Testis (tissue), 2 donors: ENCODE measurements at regions not wholly inside any gene's neighbourhood (a gene's known extent, or its start where the extent isn't known, plus 50 kb on each side); places are given as distances from the start of the nearest gene placed in this dataset.
"Not testable (repeated sequence)": the region's sequence is repeated elsewhere in the genome, so short reads cannot be mapped to it uniquely, and the experiment has no call there.

Experiments used
- DNase-seq: peaks from one replicate; pipeline ENCODE4 v3.0.0-alpha.2; 2019
- H3K27ac ChIP-seq, 2 donors: fragments of 200-600 bp; sonication (generic); one replicate each; pipeline ENCODE4 v1.5.1; 2019
- H3K27me3 ChIP-seq: fragments of 200-600 bp; sonication (generic); one replicate; pipeline ENCODE4 v1.5.1; 2019
- H3K36me3 ChIP-seq: fragments of 200-600 bp; sonication (generic); one replicate; pipeline ENCODE4 v1.5.1; 2017; ENCODE audit warnings: low read depth; ENCODE audit errors: missing control alignments
- H3K4me1 ChIP-seq: fragments of 200-600 bp; sonication (generic); one replicate; pipeline ENCODE4 v1.5.1; 2019
- H3K4me3 ChIP-seq, 2 donors: fragments of 200-600 bp; sonication (generic); one replicate each; pipeline ENCODE4 v1.5.1; 2017 to 2019
- H3K9me3 ChIP-seq: fragments of 200-600 bp; sonication (generic); one replicate; pipeline ENCODE4 v1.5.1; 2017
- POLR2A ChIP-seq: fragments of 450-650 bp; IDR thresholded peaks from one replicate; pipeline ENCODE4 v1.6.1; 2017; ENCODE audit warnings: antibody characterized with exemption, mild to moderate bottlenecking, moderate library complexity
- WGBS, 2 donors: methylation state at CpG; one replicate each; pipeline ENCODE4 v1.1.5; 2018; 5-methylcytosine and 5-hydroxymethylcytosine counted together
- intact Hi-C: fragments of 100-400 bp; cut with DNase I; formaldehyde crosslinking; loops from one replicate; pipeline ENCODE4 v1.15.1; 2023; ENCODE audit warnings: low total_unique reads
- TF ChIP-seq, protein P1 (sequence below), 3 experiments: fragments of 450-650 bp in 2 of 3; fragments of 200-600 bp in 1 of 3; sonication (generic) in 1 of 3; IDR thresholded peaks; one replicate each; pipeline ENCODE4 v1.5.1; 2016 to 2019; ENCODE audit warnings: antibody characterized with exemption in 3 of 3, mild to moderate bottlenecking in 2 of 3, moderate library complexity in 1 of 3

GRCh38 chr4:159416073-159416472 lies 313.2 kb downstream of the RAPGEF2 start:
- H3K9me3 ChIP-seq = no peaks in the 10 kb centered on the region
- no peaks in the 10 kb centered on the region for H3K4me1 ChIP-seq
- TF ChIP-seq, protein P1, sequence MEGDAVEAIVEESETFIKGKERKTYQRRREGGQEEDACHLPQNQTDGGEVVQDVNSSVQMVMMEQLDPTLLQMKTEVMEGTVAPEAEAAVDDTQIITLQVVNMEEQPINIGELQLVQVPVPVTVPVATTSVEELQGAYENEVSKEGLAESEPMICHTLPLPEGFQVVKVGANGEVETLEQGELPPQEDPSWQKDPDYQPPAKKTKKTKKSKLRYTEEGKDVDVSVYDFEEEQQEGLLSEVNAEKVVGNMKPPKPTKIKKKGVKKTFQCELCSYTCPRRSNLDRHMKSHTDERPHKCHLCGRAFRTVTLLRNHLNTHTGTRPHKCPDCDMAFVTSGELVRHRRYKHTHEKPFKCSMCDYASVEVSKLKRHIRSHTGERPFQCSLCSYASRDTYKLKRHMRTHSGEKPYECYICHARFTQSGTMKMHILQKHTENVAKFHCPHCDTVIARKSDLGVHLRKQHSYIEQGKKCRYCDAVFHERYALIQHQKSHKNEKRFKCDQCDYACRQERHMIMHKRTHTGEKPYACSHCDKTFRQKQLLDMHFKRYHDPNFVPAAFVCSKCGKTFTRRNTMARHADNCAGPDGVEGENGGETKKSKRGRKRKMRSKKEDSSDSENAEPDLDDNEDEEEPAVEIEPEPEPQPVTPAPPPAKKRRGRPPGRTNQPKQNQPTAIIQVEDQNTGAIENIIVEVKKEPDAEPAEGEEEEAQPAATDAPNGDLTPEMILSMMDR (IDR thresholded peaks at IDR 0.05) = no peak
- TF ChIP-seq POLR2A = no peak
- DNase-seq = no peak
- H3K27me3 ChIP-seq = no peaks in the 10 kb centered on the region
- H3K4me3 ChIP-seq = no peak overlapping the region
- 92 to 96% methylated on average over 2 of the region's 2 CpGs for WGBS, 2 donors
- intact Hi-C loops = no loop called here
- H3K36me3 ChIP-seq = no peaks in the 10 kb centered on the region
- no peak overlapping the region for H3K27ac ChIP-seq

DNA sequence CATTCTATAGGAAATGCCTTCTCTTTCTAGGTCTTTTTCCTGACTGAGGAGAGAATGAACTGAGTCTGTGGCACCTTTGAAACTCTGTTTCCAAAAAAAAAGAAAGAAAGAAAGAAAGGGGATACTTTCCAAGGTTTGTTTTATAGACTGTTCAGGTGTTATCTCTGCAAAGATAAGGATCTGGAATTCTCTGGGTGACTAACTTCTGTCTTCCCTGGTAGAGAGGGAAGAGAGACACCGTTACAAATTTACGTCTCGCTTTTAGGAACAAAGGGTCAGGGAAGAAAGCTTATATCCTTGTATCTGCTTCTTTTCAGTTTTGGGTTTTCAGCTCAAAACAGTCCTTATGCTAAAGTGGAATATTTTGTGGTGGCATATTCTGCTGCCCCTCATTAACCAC lies 314.1 kb downstream of the RAPGEF2 start:
- no peak overlapping the region for H3K27ac ChIP-seq
- H3K9me3 ChIP-seq = no peaks in the 10 kb centered on the region
- intact Hi-C loops = no loop called here
- H3K27me3 ChIP-seq = no peaks in the 10 kb centered on the region
- no peak overlapping the region for H3K4me3 ChIP-seq
- H3K36me3 ChIP-seq = no peaks in the 10 kb centered on the region
- H3K4me1 ChIP-seq = no peaks in the 10 kb centered on the region
- TF ChIP-seq POLR2A = no peak
- TF ChIP-seq, protein P1 (IDR thresholded peaks at IDR 0.05) = no peak
- no peak for DNase-seq
- 68 to 82% methylated on average over 3 of the region's 3 CpGs for WGBS, 2 donors

GRCh38 chr4:159420162-159421057 lies 317.5 kb downstream of the RAPGEF2 start:
- no peaks in the 10 kb centered on the region for H3K4me1 ChIP-seq
- H3K36me3 ChIP-seq = no peaks in the 10 kb centered on the region
- no peak overlapping the region for H3K4me3 ChIP-seq
- H3K27ac ChIP-seq = no peak overlapping the region
- H3K9me3 ChIP-seq = no peaks in the 10 kb centered on the region
- WGBS, 2 donors = 81 to 89% methylated on average over 11 to 25 of the region's 25 CpGs
- DNase-seq = no peak
- H3K27me3 ChIP-seq = no peaks in the 10 kb centered on the region
- intact Hi-C loops = no loop called here
- TF ChIP-seq, protein P1 (IDR thresholded peaks at IDR 0.05) = no peak

DNA sequence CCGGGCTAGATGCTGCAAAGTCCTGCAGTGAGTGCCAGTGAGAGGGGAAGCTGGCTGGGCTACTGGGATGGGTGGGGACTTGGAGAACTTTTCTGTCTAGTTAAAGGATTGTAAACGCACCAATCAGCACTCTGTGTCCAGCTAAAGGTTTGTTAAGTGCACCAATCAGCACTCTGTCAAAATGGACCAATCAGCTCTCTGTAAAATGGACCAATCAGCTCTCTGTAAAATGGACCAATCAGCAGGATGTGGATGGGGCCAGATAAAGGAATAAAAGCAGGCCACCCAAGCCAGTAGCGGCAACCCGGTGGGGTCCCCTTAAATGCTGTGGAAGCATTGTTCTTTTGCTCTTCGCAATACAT lies 318.2 kb downstream of the RAPGEF2 start:
- intact Hi-C loops = not testable (repeated sequence)
- 96 to 100% methylated on average over 1 to 5 of the region's 5 CpGs for WGBS, 2 donors

GRCh38 chr4:159422019-159422418 lies 319.1 kb downstream of the RAPGEF2 start:
- Histone ChIP-seq H3K9me3 (no peaks in the 10 kb centered on the region), H3K27ac (no peak overlapping the region), H3K36me3 (no peaks in the 10 kb centered on the region), H3K4me3 (no peak overlapping the region), H3K27me3 (no peaks in the 10 kb centered on the region), H3K4me1 (no peaks in the 10 kb centered on the region)
- intact Hi-C loops = no loop called here
- TF ChIP-seq POLR2A = no peak
- TF ChIP-seq, protein P1 (IDR thresholded peaks at IDR 0.05) = no peak
- no peak for DNase-seq
- WGBS, 2 donors = 76 to 86% methylated on average over 8 of the region's 8 CpGs

More for the DNA sequence above, 318.2 kb downstream of the RAPGEF2 start:
- not testable (repeated sequence) for DNase-seq, H3K4me3 ChIP-seq, H3K27ac ChIP-seq, H3K27me3 ChIP-seq, H3K36me3 ChIP-seq, H3K9me3 ChIP-seq, H3K4me1 ChIP-seq
